Body of pancreas (tissue), 4 donors: ENCODE measurements at regions not wholly inside any gene's neighbourhood (a gene's known extent, or its start where the extent isn't known, plus 50 kb on each side); places are given as distances from the start of the nearest gene placed in this dataset.

Experiments used
- CTCF ChIP-seq, 7 experiments: fragments of 450-650 bp in 4 of 7; fragments of 200-600 bp in 3 of 7; sonication (generic) in 3 of 7; IDR thresholded peaks; one replicate each; pipeline ENCODE4 v1.5.1; 2016 to 2019; ENCODE audit warnings: antibody characterized with exemption in 7 of 7
- POLR2A ChIP-seq, 3 donors: fragments of 450-650 bp; IDR thresholded peaks; one replicate each; pipeline ENCODE4 v1.6.1; 2016; ENCODE audit warnings: antibody characterized with exemption in 3 of 3, mild to moderate bottlenecking in 2 of 3

GRCh38 chr7:86320889-86321288 is 322.8 kb upstream of the GRM3 start:
- TF ChIP-seq CTCF (IDR thresholded peaks at IDR 0.05) (no peak), POLR2A (IDR thresholded peaks at IDR 0.05) (no peak)
